ENCODE measurements at regions not wholly inside any gene's neighbourhood (a gene's known extent, or its start where the extent isn't known, plus 50 kb on each side); places are given as distances from the start of the nearest gene placed in this dataset.

DNA sequence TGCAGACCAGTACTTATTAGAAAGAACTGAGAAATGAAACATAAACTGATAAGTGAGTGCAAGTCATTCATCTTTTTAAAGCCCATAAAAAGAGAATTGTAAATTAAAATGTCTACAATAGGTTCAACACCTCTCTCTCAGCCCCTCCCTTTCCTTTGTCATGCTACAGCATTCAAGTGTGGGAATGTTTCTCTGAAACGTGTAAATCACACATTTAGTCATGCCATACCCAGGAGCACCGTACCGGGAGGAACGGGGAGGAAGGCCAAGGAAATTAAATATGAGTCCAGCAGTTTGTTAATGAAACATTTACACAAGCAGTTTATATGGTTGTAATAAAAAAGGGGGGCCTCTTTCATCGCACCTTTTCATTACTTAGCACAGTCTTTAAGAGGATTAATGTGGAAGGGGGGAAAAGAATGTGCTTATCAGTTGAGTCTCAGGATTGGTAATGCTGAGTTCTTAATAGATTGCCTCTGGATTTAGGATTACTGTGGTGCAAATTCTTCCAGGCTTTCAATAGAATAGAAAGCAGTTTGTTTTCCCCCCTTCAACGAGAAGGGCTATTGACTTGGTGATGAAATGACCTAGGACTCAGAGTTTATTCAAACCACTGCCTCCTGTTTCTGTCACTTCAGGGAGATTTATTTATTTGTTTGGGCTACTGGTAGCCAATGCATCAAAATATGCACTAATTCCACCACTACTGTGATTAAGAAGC lies 176.0 kb upstream of the ZNF608 start:
- Mint-ChIP-seq H3K4me3 (no peak overlapping the region), H3K9me3 (peaks cover 6% of the 10 kb centered on the region)
- DNase-seq (ENCODE audit: low spot score in 2 of 2, unreplicated experiment in 2 of 2), result no peak

DNA sequence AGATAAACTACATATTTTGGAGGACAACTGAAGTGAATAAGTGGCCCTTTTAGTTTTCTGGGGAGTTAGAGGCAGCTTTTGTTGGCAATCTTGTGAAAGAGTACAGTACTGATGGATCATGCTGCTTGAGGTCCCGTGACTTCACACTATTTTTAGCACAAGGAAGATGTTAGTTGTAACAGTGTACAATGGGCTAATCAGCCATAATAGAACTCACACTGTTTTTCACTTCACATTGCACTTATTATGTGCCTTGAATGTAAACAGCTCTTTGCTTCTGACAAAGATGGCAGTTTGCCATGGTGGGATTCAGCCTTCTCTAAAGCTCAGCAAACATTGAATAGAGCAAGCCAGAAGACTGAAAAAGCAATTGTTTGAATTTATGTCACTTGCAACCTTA lies 176.7 kb upstream of the ZNF608 start:
- TF ChIP-seq, protein P1, sequence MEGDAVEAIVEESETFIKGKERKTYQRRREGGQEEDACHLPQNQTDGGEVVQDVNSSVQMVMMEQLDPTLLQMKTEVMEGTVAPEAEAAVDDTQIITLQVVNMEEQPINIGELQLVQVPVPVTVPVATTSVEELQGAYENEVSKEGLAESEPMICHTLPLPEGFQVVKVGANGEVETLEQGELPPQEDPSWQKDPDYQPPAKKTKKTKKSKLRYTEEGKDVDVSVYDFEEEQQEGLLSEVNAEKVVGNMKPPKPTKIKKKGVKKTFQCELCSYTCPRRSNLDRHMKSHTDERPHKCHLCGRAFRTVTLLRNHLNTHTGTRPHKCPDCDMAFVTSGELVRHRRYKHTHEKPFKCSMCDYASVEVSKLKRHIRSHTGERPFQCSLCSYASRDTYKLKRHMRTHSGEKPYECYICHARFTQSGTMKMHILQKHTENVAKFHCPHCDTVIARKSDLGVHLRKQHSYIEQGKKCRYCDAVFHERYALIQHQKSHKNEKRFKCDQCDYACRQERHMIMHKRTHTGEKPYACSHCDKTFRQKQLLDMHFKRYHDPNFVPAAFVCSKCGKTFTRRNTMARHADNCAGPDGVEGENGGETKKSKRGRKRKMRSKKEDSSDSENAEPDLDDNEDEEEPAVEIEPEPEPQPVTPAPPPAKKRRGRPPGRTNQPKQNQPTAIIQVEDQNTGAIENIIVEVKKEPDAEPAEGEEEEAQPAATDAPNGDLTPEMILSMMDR (IDR thresholded peaks at IDR 0.05; ENCODE audit: unreplicated experiment), result no peak
- DNase-seq (ENCODE audit: low spot score in 2 of 2, unreplicated experiment in 2 of 2), result no peak
- no peaks in the 10 kb centered on the region for H3K36me3 Mint-ChIP-seq
- H3K4me1 Mint-ChIP-seq, result no peaks in the 10 kb centered on the region
- H3K9me3 Mint-ChIP-seq, result peaks cover 8% of the 10 kb centered on the region
- H3K27me3 Mint-ChIP-seq (ENCODE audit: low read depth), result no peaks in the 10 kb centered on the region
- H3K27ac Mint-ChIP-seq, result no peak overlapping the region
- no peak overlapping the region for H3K4me3 Mint-ChIP-seq

More for the DNA sequence above, 176.0 kb upstream of the ZNF608 start:
- TF ChIP-seq, protein P1 (IDR thresholded peaks at IDR 0.05; ENCODE audit: unreplicated experiment), result no peak
- Mint-ChIP-seq H3K27ac (no peak overlapping the region), H3K4me1 (no peaks in the 10 kb centered on the region), H3K27me3 (ENCODE audit: low read depth) (no peaks in the 10 kb centered on the region), H3K36me3 (no peaks in the 10 kb centered on the region)

DNA sequence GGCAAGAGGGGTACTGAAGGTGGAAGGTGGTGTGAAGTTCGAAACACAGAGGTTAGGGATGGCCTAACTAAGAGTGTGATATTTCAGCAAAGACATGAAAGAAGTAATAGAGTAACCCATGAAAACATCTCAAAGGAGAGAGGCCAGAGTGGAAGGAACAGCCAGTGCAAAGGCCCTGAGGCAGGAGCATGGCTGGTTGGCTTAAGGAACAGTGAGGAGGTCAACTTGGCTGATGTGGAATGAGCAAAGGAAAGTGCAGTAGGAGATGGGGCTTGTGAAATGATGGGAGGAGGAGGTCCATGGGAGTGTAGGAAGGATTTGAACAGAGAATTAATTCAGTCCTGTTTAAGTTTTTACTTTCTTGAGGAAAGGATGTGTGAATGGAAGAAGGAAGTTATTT lies 178.3 kb upstream of the ZNF608 start:
- Mint-ChIP-seq H3K4me3 (no peak overlapping the region), H3K27me3 (ENCODE audit: low read depth) (peaks cover 2% of the 10 kb centered on the region), H3K4me1 (no peaks in the 10 kb centered on the region), H3K36me3 (no peaks in the 10 kb centered on the region), H3K9me3 (peaks cover 8% of the 10 kb centered on the region), H3K27ac (no peak overlapping the region)
- no peak for DNase-seq (ENCODE audit: low spot score in 2 of 2, unreplicated experiment in 2 of 2)
- TF ChIP-seq, protein P1 (IDR thresholded peaks at IDR 0.05; ENCODE audit: unreplicated experiment), result no peak

DNA sequence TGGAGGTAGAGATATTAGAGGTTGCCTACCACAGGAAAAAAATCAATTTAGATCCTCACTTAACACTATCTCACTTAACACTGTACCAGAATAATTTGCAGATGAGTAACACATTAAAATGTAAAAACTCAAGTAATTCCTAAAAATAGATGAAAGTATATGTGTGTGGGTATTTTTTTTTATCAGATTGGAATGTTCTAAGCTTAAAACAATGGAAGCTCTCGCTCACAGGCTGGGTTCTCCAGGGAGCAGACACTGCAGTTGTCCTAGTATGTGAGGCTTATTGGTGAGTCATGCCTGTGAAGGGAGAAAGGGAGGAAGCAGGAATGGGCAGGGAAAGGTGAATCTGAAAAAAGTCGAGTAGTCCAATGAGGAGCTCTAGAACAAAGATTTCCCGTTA lies 181.3 kb upstream of the ZNF608 start:
- DNase-seq (ENCODE audit: low spot score in 2 of 2, unreplicated experiment in 2 of 2), result no peak
- H3K36me3 Mint-ChIP-seq, result no peaks in the 10 kb centered on the region
- H3K4me1 Mint-ChIP-seq, result peaks cover under 1% of the 10 kb centered on the region
- peaks cover 8% of the 10 kb centered on the region for H3K9me3 Mint-ChIP-seq
- no peak overlapping the region for H3K4me3 Mint-ChIP-seq
- peaks cover 2% of the 10 kb centered on the region for H3K27me3 Mint-ChIP-seq (ENCODE audit: low read depth)
- no peak overlapping the region for H3K27ac Mint-ChIP-seq
- TF ChIP-seq, protein P1 (IDR thresholded peaks at IDR 0.05; ENCODE audit: unreplicated experiment), result no peak

- Mint-ChIP-seq H3K27me3 (ENCODE audit: low read depth) (peaks cover 2% of the 10 kb centered on the region), H3K4me1 (peaks cover 4% of the 10 kb centered on the region), H3K36me3 (no peaks in the 10 kb centered on the region), H3K9me3 (peaks cover 8% of the 10 kb centered on the region), H3K4me3 (no peak overlapping the region), H3K27ac (no peak overlapping the region)
- no peak for DNase-seq (ENCODE audit: low spot score in 2 of 2, unreplicated experiment in 2 of 2)
- TF ChIP-seq, protein P1 (IDR thresholded peaks at IDR 0.05; ENCODE audit: unreplicated experiment), result no peak
These were observed 182.6 kb upstream of the ZNF608 start for GRCh38 chr5:124929000-124929399.
